Bronchial epithelial cell (primary cell): ENCODE measurements at regions not wholly inside any gene's neighbourhood (a gene's known extent, or its start where the extent isn't known, plus 50 kb on each side); places are given as distances from the start of the nearest gene placed in this dataset.

Experiments
- DNase-seq: peaks from one replicate; pipeline ENCODE4 v3.0.0-alpha.2; 2010; ENCODE audit warnings: low read depth
- FAIRE-seq: peaks from 2 replicates; lab custom pipeline; 2011; peaks lifted over from hg19 to GRCh38; lab: Jason Lieb, UNC
- H3K27me3 ChIP-seq: 2 replicates; pipeline ENCODE4 v1.5.1; 2011; ENCODE audit warnings: low read length; ENCODE audit not compliant: control insufficient read depth, insufficient read depth
- H3K36me3 ChIP-seq: 2 replicates; pipeline ENCODE4 v1.5.1; 2011; ENCODE audit warnings: low read length; ENCODE audit not compliant: control insufficient read depth, insufficient read depth
- H3K4me3 ChIP-seq: 2 replicates; pipeline ENCODE4 v1.5.1; 2011; ENCODE audit warnings: mild to moderate bottlenecking, low read depth, low read length, control low read depth
- CTCF ChIP-seq: IDR thresholded peaks from 2 replicates; pipeline ENCODE4 v1.5.1; 2011; ENCODE audit warnings: mild to moderate bottlenecking, moderate library complexity, low read length, control low read depth, inconsistent platforms; ENCODE audit not compliant: insufficient read depth, severe bottlenecking

GRCh38 chr2:235405612-235406361 lies 88.1 kb upstream of the AGAP1 start:
- DNase-seq (no peak), FAIRE-seq (no peak)
- no peaks in the 10 kb centered on the region for H3K36me3 ChIP-seq

DNA sequence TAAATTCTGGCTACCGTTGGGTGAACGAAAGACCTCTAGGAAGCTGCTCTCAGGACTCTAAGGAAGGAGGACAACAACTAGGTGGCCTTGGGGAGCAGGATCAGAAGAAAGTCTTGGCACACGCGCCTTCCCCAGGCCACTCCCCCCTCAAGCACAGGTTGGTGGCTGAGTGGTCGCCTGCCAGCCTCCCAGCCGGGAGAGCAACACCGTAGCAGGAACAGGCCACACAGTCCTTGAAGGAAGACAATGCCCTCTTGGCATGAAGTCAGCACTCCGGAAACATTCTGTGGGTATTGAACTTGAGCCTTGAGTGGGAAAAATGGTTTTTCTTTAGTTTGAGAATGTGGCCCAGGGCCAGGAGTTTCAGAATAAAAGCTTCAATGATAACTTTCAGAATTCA lies 87.4 kb upstream of the AGAP1 start:
- no peak for TF ChIP-seq CTCF
- peaks cover 2% of the 10 kb centered on the region for H3K27me3 ChIP-seq
- DNase-seq, result no peak
- no peaks in the 10 kb centered on the region for H3K36me3 ChIP-seq
- FAIRE-seq, result no peak
- no peak overlapping the region for H3K4me3 ChIP-seq

More at GRCh38 chr2:235405612-235406361, 88.1 kb upstream of the AGAP1 start:
- no peak for TF ChIP-seq CTCF
- Histone ChIP-seq H3K27me3 (peaks cover 2% of the 10 kb centered on the region), H3K4me3 (no peak overlapping the region)

- Histone ChIP-seq H3K27me3 (no peaks in the 10 kb centered on the region), H3K4me3 (no peak overlapping the region), H3K36me3 (no peaks in the 10 kb centered on the region)
- TF ChIP-seq CTCF, result no peak
- FAIRE-seq, result peak; percentile 43
- DNase-seq, result no peak
Observed at GRCh38 chr2:235411905-235412485, 81.8 kb upstream of the AGAP1 start.

- Histone ChIP-seq H3K36me3 (no peaks in the 10 kb centered on the region), H3K4me3 (no peak overlapping the region), H3K27me3 (no peaks in the 10 kb centered on the region)
- DNase-seq, result no peak
- no peak for FAIRE-seq
- no peak for TF ChIP-seq CTCF
Observed at GRCh38 chr2:235413064-235413463, 80.8 kb upstream of the AGAP1 start.

DNA sequence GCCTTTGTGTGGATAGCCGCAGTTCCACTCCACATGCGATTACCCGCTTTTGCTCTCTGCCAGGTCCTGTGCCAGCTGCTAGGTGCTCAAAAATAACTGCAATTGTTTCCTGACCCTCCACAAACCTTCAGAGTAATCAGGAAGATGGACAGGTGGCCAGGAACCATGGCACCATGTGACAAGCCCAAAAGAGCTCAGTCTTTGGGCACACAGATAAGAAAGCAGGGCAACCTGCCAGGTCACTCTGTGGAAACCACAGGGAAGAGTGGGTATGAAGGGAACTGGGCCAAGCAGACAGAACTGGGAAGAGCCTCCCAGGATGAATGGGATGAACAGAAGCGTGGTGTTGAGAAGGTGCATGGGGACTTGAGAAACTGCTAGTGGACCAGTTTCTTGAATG lies 79.4 kb upstream of the AGAP1 start:
- no peak for DNase-seq
- no peak for TF ChIP-seq CTCF
- Histone ChIP-seq H3K27me3 (no peaks in the 10 kb centered on the region), H3K36me3 (no peaks in the 10 kb centered on the region), H3K4me3 (no peak overlapping the region)
- FAIRE-seq, result no peak
